Body of pancreas (tissue), 4 donors: ENCODE measurements at regions not wholly inside any gene's neighbourhood (a gene's known extent, or its start where the extent isn't known, plus 50 kb on each side); places are given as distances from the start of the nearest gene placed in this dataset.

Experiments
- POLR2A ChIP-seq, 3 donors: fragments of 450-650 bp; IDR thresholded peaks; one replicate each; pipeline ENCODE4 v1.6.1; 2016; ENCODE audit warnings: antibody characterized with exemption in 3 of 3, mild to moderate bottlenecking in 2 of 3
- TF ChIP-seq, protein P1 (sequence below), 7 experiments: fragments of 450-650 bp in 4 of 7; fragments of 200-600 bp in 3 of 7; sonication (generic) in 3 of 7; IDR thresholded peaks; one replicate each; pipeline ENCODE4 v1.5.1; 2016 to 2019; ENCODE audit warnings: antibody characterized with exemption in 7 of 7

DNA sequence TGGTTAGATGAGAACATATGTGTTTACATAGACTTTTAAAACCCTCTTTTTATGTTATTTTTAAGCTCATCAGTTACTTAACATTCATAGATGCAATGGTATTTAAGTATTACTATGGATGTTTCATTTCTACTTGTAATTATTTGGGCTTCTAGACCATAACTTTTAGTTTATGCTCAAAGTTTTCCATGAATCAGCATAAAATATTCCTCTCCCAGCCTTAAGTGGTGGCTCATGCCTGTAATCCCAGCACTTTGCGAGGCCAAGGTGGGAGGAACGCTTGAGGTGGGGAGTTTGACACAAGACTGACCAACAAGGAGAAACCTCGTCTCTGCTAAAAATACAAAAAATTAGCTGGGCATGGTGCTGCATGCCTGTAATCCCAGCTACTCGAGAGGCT lies 118.5 kb upstream of the HSFY2 start:
- TF ChIP-seq, protein P1, sequence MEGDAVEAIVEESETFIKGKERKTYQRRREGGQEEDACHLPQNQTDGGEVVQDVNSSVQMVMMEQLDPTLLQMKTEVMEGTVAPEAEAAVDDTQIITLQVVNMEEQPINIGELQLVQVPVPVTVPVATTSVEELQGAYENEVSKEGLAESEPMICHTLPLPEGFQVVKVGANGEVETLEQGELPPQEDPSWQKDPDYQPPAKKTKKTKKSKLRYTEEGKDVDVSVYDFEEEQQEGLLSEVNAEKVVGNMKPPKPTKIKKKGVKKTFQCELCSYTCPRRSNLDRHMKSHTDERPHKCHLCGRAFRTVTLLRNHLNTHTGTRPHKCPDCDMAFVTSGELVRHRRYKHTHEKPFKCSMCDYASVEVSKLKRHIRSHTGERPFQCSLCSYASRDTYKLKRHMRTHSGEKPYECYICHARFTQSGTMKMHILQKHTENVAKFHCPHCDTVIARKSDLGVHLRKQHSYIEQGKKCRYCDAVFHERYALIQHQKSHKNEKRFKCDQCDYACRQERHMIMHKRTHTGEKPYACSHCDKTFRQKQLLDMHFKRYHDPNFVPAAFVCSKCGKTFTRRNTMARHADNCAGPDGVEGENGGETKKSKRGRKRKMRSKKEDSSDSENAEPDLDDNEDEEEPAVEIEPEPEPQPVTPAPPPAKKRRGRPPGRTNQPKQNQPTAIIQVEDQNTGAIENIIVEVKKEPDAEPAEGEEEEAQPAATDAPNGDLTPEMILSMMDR (IDR thresholded peaks at IDR 0.05): no peak
- no peak for TF ChIP-seq POLR2A (IDR thresholded peaks at IDR 0.05)
